ENCODE measurements at regions not wholly inside any gene's neighbourhood (a gene's known extent, or its start where the extent isn't known, plus 50 kb on each side); places are given as distances from the start of the nearest gene placed in this dataset.
A peak's percentile ranks its signal among the peaks of the same experiment; 100 is the strongest.

- peaks cover 9% of the 10 kb centered on the region; the same call in 2 of the 3 replicates for H3K4me1 Mint-ChIP-seq
- H3K4me1 ChIP-seq (ENCODE audit: insufficient read depth): 0 out of 2 replicates have a peak, but pooled peaks cover 5% of the 10 kb centered on the region
- H3K27me3 ChIP-seq (ENCODE audit: insufficient read depth): no peaks in the 10 kb centered on the region
- H2AFZ ChIP-seq: no peak overlapping the region
- ATAC-seq: no peak
- peaks cover 7% of the 10 kb centered on the region for H3K27me3 Mint-ChIP-seq (ENCODE audit: insufficient read depth, low read depth, poor library complexity)
- no peaks in the 10 kb centered on the region for H4K20me1 ChIP-seq (replicated peaks; ENCODE audit: insufficient read depth)
- no peaks in the 10 kb centered on the region for H3F3A ChIP-seq (replicated peaks; ENCODE audit: low read depth)
- H3K4me2 ChIP-seq: no peak overlapping the region
- H3K9me2 ChIP-seq (ENCODE audit: insufficient read depth): no peaks in the 10 kb centered on the region
- H3K27ac ChIP-seq (ENCODE audit: low read depth): no peak overlapping the region
- no peak overlapping the region for H3K4me3 Mint-ChIP-seq
- no peak for TF ChIP-seq ZNF462 (CRISPR knock-in tag; IDR thresholded peaks at IDR 0.05)
- peak in 1 of 2 experiments; percentile 22; a peak in 1 of 4 replicates for TF ChIP-seq CTCF (conservative IDR thresholded peaks at IDR 0.05; ENCODE audit: low read depth in 2 of 2)
- TF ChIP-seq REST (IDR thresholded peaks at IDR 0.05; ENCODE audit: unreplicated experiment): no peak
- no peak for TF ChIP-seq JUNB (IDR thresholded peaks at IDR 0.05; ENCODE audit: unreplicated experiment)
- no peaks in the 10 kb centered on the region for H3K36me3 Mint-ChIP-seq (ENCODE audit: low read depth)
- no peak overlapping the region; the same call in 1 of the 2 replicates for H3K27ac Mint-ChIP-seq
- no peaks in the 10 kb centered on the region for H3K36me3 ChIP-seq (ENCODE audit: insufficient read depth)
- no peaks in the 10 kb centered on the region for H3K79me2 ChIP-seq (replicated peaks; ENCODE audit: insufficient read depth)
- no peaks in the 10 kb centered on the region for H3K9me3 Mint-ChIP-seq
- DNase-seq (ENCODE audit: low spot score): no peak
- H3K4me3 ChIP-seq: no peak overlapping the region
These were observed 88.6 kb upstream of the PFKP start for GRCh38 chr10:2978574-2979273.
